Suprapubic skin (tissue), 3 donors: ENCODE measurements at regions not wholly inside any gene's neighbourhood (a gene's known extent, or its start where the extent isn't known, plus 50 kb on each side); places are given as distances from the start of the nearest gene placed in this dataset.

Experiments used
- CTCF ChIP-seq, 2 donors: fragments of 200-600 bp in 1 of 2; fragments of 450-650 bp in 1 of 2; sonication (generic) in 1 of 2; IDR thresholded peaks; one replicate each; pipeline ENCODE4 v1.5.1; 2016 to 2019; ENCODE audit warnings: antibody characterized with exemption in 2 of 2, mild to moderate bottlenecking in 1 of 2, moderate library complexity in 1 of 2
- EP300 ChIP-seq: sonication (generic); formaldehyde crosslinking; IDR thresholded peaks from one replicate; pipeline ENCODE4 v1.6.1; 2017; ENCODE audit warnings: antibody characterized with exemption
- POLR2A ChIP-seq, 2 donors: fragments of 450-650 bp; IDR thresholded peaks; one replicate each; pipeline ENCODE4 v1.6.1; 2017; ENCODE audit warnings: antibody characterized with exemption in 2 of 2, mild to moderate bottlenecking in 2 of 2, moderate library complexity in 2 of 2

GRCh38 chr11:92852229-92852628, 117.2 kb upstream of the MTNR1B start:
- no peak for TF ChIP-seq EP300
- TF ChIP-seq CTCF (IDR thresholded peaks at IDR 0.05) = no peak
- no peak for TF ChIP-seq POLR2A (IDR thresholded peaks at IDR 0.05)
